WTC11 (cell line): ENCODE measurements at regions not wholly inside any gene's neighbourhood (a gene's known extent, or its start where the extent isn't known, plus 50 kb on each side); places are given as distances from the start of the nearest gene placed in this dataset.

Source experiments
- TCF7 ChIP-seq: sonication (generic); formaldehyde crosslinking; IDR thresholded peaks from 2 replicates; pipeline ENCODE4 v1.8.0; 2022; ENCODE audit warnings: mild to moderate bottlenecking, low read depth, missing genetic modification reagents, moderate library complexity
- TF ChIP-seq, protein P1 (sequence below): fragments of 200-600 bp; IDR thresholded peaks from 2 replicates; pipeline ENCODE4 v1.8.0; 2022; ENCODE audit warnings: antibody characterized with exemption
- TF ChIP-seq, protein P2 (sequence below): sonication (generic); formaldehyde crosslinking; IDR thresholded peaks from 2 replicates; pipeline ENCODE4 v1.8.0; 2023; ENCODE audit warnings: missing genetic modification reagents, mild to moderate bottlenecking, borderline replicate concordance

DNA sequence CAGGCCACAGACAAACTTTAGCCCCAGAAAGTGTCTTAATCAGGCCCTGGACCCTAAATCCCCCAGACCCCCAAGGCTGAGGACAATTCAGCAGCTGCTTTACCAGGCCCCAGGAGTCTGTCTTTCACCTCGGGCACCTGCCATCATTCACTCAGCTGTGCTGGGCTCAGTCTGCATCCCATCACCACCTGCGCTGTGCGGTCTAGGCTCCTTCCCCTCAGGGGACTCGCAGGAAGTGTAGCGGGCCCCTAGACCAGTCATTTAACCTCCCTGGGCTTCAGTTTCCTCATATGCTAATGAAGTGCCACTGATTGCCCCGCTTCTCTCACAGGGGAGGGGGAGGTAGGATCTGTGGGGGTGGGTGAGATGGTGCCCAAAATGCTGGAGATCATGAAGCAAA is 76.4 kb upstream of the ZMIZ1 start:
- TF ChIP-seq, protein P1, sequence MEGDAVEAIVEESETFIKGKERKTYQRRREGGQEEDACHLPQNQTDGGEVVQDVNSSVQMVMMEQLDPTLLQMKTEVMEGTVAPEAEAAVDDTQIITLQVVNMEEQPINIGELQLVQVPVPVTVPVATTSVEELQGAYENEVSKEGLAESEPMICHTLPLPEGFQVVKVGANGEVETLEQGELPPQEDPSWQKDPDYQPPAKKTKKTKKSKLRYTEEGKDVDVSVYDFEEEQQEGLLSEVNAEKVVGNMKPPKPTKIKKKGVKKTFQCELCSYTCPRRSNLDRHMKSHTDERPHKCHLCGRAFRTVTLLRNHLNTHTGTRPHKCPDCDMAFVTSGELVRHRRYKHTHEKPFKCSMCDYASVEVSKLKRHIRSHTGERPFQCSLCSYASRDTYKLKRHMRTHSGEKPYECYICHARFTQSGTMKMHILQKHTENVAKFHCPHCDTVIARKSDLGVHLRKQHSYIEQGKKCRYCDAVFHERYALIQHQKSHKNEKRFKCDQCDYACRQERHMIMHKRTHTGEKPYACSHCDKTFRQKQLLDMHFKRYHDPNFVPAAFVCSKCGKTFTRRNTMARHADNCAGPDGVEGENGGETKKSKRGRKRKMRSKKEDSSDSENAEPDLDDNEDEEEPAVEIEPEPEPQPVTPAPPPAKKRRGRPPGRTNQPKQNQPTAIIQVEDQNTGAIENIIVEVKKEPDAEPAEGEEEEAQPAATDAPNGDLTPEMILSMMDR: no peak
- TF ChIP-seq, protein P2, sequence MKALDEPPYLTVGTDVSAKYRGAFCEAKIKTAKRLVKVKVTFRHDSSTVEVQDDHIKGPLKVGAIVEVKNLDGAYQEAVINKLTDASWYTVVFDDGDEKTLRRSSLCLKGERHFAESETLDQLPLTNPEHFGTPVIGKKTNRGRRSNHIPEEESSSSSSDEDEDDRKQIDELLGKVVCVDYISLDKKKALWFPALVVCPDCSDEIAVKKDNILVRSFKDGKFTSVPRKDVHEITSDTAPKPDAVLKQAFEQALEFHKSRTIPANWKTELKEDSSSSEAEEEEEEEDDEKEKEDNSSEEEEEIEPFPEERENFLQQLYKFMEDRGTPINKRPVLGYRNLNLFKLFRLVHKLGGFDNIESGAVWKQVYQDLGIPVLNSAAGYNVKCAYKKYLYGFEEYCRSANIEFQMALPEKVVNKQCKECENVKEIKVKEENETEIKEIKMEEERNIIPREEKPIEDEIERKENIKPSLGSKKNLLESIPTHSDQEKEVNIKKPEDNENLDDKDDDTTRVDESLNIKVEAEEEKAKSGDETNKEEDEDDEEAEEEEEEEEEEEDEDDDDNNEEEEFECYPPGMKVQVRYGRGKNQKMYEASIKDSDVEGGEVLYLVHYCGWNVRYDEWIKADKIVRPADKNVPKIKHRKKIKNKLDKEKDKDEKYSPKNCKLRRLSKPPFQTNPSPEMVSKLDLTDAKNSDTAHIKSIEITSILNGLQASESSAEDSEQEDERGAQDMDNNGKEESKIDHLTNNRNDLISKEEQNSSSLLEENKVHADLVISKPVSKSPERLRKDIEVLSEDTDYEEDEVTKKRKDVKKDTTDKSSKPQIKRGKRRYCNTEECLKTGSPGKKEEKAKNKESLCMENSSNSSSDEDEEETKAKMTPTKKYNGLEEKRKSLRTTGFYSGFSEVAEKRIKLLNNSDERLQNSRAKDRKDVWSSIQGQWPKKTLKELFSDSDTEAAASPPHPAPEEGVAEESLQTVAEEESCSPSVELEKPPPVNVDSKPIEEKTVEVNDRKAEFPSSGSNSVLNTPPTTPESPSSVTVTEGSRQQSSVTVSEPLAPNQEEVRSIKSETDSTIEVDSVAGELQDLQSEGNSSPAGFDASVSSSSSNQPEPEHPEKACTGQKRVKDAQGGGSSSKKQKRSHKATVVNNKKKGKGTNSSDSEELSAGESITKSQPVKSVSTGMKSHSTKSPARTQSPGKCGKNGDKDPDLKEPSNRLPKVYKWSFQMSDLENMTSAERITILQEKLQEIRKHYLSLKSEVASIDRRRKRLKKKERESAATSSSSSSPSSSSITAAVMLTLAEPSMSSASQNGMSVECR: no peak
- TF ChIP-seq TCF7: no peak
